Ovary (tissue), 7 donors: ENCODE measurements at regions not wholly inside any gene's neighbourhood (a gene's known extent, or its start where the extent isn't known, plus 50 kb on each side); places are given as distances from the start of the nearest gene placed in this dataset.

Experiments used
- DNase-seq, 5 donors: peaks; one replicate each; pipeline ENCODE4 v3.0.0-alpha.2; 2019 to 2020
- H3K27ac ChIP-seq, 2 donors: fragments of 200-600 bp; one replicate each; pipeline versions ENCODE4 v1.5.1 to v1.8.0; 2019 to 2022
- H3K27me3 ChIP-seq: fragments of 200-600 bp; one replicate; pipeline ENCODE4 v1.8.0; 2022
- H3K36me3 ChIP-seq: fragments of 200-600 bp; sonication (generic); one replicate; pipeline ENCODE4 v1.5.1; 2019
- H3K4me1 ChIP-seq: one replicate; pipeline ENCODE4 v1.8.1; 2013; ENCODE audit warnings: mild to moderate bottlenecking, moderate library complexity; ENCODE audit not compliant: insufficient read depth
- H3K4me3 ChIP-seq: fragments of 200-600 bp; sonication (generic); one replicate; pipeline ENCODE4 v1.5.1; 2017
- H3K9me3 ChIP-seq, 2 donors: fragments of 200-600 bp in 1 of 2; sonication (generic) in 1 of 2; one replicate each; pipeline versions ENCODE4 v1.5.1 to v1.8.1; 2013 to 2019; ENCODE audit warnings: mild to moderate bottlenecking in 1 of 2, moderate library complexity in 1 of 2
- CTCF ChIP-seq, 3 donors: fragments of 450-650 bp in 2 of 3; fragments of 200-600 bp in 1 of 3; IDR thresholded peaks; one replicate each; pipeline versions ENCODE4 v1.5.1 to v1.8.0; 2016 to 2022; ENCODE audit warnings: antibody characterized with exemption in 3 of 3, mild to moderate bottlenecking in 1 of 3
- EP300 ChIP-seq: sonication (generic); formaldehyde crosslinking; IDR thresholded peaks from one replicate; pipeline ENCODE4 v1.6.1; 2017; ENCODE audit warnings: antibody characterized with exemption
- POLR2A ChIP-seq: fragments of 450-650 bp; IDR thresholded peaks from one replicate; pipeline ENCODE4 v1.6.1; 2017; ENCODE audit warnings: antibody characterized with exemption, mild to moderate bottlenecking, moderate library complexity
- WGBS, 3 donors: extraction: QIAGEN DNeasy Blood & Tissue Kit in 1 of 3; methylation state at CpG; one replicate each; pipeline versions ENCODE4 v1.1.5 to v1.1.7; 2013 to 2017; 5-methylcytosine and 5-hydroxymethylcytosine counted together
- intact Hi-C, 4 donors: fragments of 100-400 bp; cut with DNase I; formaldehyde crosslinking; loops; one replicate each; pipeline versions ENCODE4 v1.11.0 to v1.15.1; 2022 to 2023
- donor health status: DM: no; HTN: no; CAD: no; lungs with moderate emphysema.
- donor health status: DM: no; HTN: no; CAD: no.
- donor health status: Bipolar disorder and iron deficiency.
- donor health status: DM: no; HTN: no; CAD: no.
- donor health status: DM: yes; HTN: yes; CAD: no.

- Histone ChIP-seq H3K27me3 (no peaks in the 10 kb centered on the region), H3K4me1 (no peaks in the 10 kb centered on the region), H3K9me3 (no peaks in the 10 kb centered on the region), H3K36me3 (no peaks in the 10 kb centered on the region), H3K4me3 (no peak overlapping the region), H3K27ac (no peak overlapping the region)
- intact Hi-C loops: no loop called here
- TF ChIP-seq CTCF (IDR thresholded peaks at IDR 0.05) (no peak), EP300 (no peak), POLR2A (no peak)
- no peak for DNase-seq
- WGBS, 3 donors: 87 to 91% (median 89%) methylated on average over 6 of the region's 6 CpGs
These were observed 59.8 kb upstream of the NR2F2 start for GRCh38 chr15:96270581-96271172.

GRCh38 chr15:96272427-96272826, 58.1 kb upstream of the NR2F2 start:
- Histone ChIP-seq H3K36me3 (no peaks in the 10 kb centered on the region), H3K9me3 (no peaks in the 10 kb centered on the region), H3K27ac (no peak overlapping the region), H3K4me3 (no peak overlapping the region), H3K27me3 (no peaks in the 10 kb centered on the region), H3K4me1 (peaks cover 2% of the 10 kb centered on the region)
- no peak for DNase-seq
- intact Hi-C loops: no loop called here
- 51 to 65% (median 57%) methylated on average over 1 of the region's 1 CpG for WGBS, 3 donors
- no peak for TF ChIP-seq POLR2A
- no peak for TF ChIP-seq EP300
- no peak for TF ChIP-seq CTCF (IDR thresholded peaks at IDR 0.05)

- Histone ChIP-seq H3K36me3 (no peaks in the 10 kb centered on the region), H3K27me3 (no peaks in the 10 kb centered on the region), H3K9me3 (no peaks in the 10 kb centered on the region), H3K27ac (no peak overlapping the region), H3K4me1 (peaks cover 2% of the 10 kb centered on the region), H3K4me3 (no peak overlapping the region)
- 77 to 83% (median 79%) methylated on average over 15 of the region's 15 CpGs for WGBS, 3 donors
- no peak for DNase-seq
- intact Hi-C loops: no loop called here
- TF ChIP-seq POLR2A: no peak
- no peak for TF ChIP-seq CTCF (IDR thresholded peaks at IDR 0.05)
- TF ChIP-seq EP300: no peak
These were observed 57.0 kb upstream of the NR2F2 start for GRCh38 chr15:96273317-96274086.

- Histone ChIP-seq H3K4me3 (no peak overlapping the region), H3K27ac (no peak overlapping the region), H3K27me3 (no peaks in the 10 kb centered on the region), H3K4me1 (peaks cover 2% of the 10 kb centered on the region), H3K36me3 (no peaks in the 10 kb centered on the region), H3K9me3 (no peaks in the 10 kb centered on the region)
- no peak for DNase-seq
- 80 to 82% (median 80%) methylated on average over 7 of the region's 7 CpGs for WGBS, 3 donors
- intact Hi-C loops: no loop called here
- TF ChIP-seq CTCF (IDR thresholded peaks at IDR 0.05) (no peak), POLR2A (no peak), EP300 (no peak)
These were observed 56.4 kb upstream of the NR2F2 start for GRCh38 chr15:96274087-96274440.
